ENCODE measurements at regions not wholly inside any gene's neighbourhood (a gene's known extent, or its start where the extent isn't known, plus 50 kb on each side); places are given as distances from the start of the nearest gene placed in this dataset.

GRCh38 chr1:177891809-177892208 is 78.0 kb downstream of the SEC16B start:
- intact Hi-C loops (cut with micrococcal nuclease; ENCODE audit: unreplicated experiment): no loop called here
- POLR2A ChIA-PET: no interaction called here
- no TSS peak for BruUV-seq (replicated peaks)

GRCh38 chr1:177890479-177890878 is 79.4 kb downstream of the SEC16B start:
- ChIA-PET CTCF (no interaction called here), POLR2A (no interaction called here)
- Histone ChIP-seq H3K36me3 (ENCODE audit: control insufficient read depth, insufficient read depth, low read length) (no peaks in the 10 kb centered on the region), H3K27me3 (ENCODE audit: control insufficient read depth, insufficient read depth, low read length) (no peaks in the 10 kb centered on the region), H3K27ac (ENCODE audit: low read length) (no peak overlapping the region), H3K4me3 (ENCODE audit: low read depth in 2 of 2, low read length in 2 of 2) (no peak overlapping the region), H3K9me3 (ENCODE audit: control insufficient read depth, insufficient read depth, low read depth, low read length) (no peaks in the 10 kb centered on the region), H3K4me1 (ENCODE audit: control insufficient read depth, insufficient read depth, low read length) (no peaks in the 10 kb centered on the region)
- DNase-seq (ENCODE audit: low read depth, low spot score): no peak
- in situ Hi-C loops (cut with HindIII; ENCODE audit: low pct_unique_long_range_greater_than_20kb, low sequenced_read_pairs): no loop called here
- no peak for ATAC-seq
- intact Hi-C loops (cut with micrococcal nuclease; ENCODE audit: unreplicated experiment): no loop called here
- no peak for TF ChIP-seq POLR2AphosphoS5 (IDR thresholded peaks at IDR 0.05; ENCODE audit: low read depth, low read length)
- no peak for TF ChIP-seq REST (IDR thresholded peaks at IDR 0.05; ENCODE audit: insufficient read depth in 1 of 2, low read depth in 2 of 2, low read length in 1 of 2)
- TF ChIP-seq CTCF (IDR thresholded peaks at IDR 0.05): no peak
- no peak for TF ChIP-seq SIN3A (IDR thresholded peaks at IDR 0.05; ENCODE audit: borderline replicate concordance, insufficient read depth, low read depth, low read length)
- TF ChIP-seq TCF7L2 (IDR thresholded peaks at IDR 0.05; ENCODE audit: low read depth, low read length): no peak
- no TSS peak for BruUV-seq (replicated peaks)

More at GRCh38 chr1:177891809-177892208, 78.0 kb downstream of the SEC16B start:
- in situ Hi-C loops (cut with HindIII; ENCODE audit: low pct_unique_long_range_greater_than_20kb, low sequenced_read_pairs): no loop called here
- no peaks in the 10 kb centered on the region for H3K27me3 ChIP-seq (ENCODE audit: control insufficient read depth, insufficient read depth, low read length)
- no peak for DNase-seq (ENCODE audit: low read depth, low spot score)
- H3K9me3 ChIP-seq (ENCODE audit: control insufficient read depth, insufficient read depth, low read depth, low read length): no peaks in the 10 kb centered on the region
- no peak overlapping the region for H3K27ac ChIP-seq (ENCODE audit: low read length)
- H3K36me3 ChIP-seq (ENCODE audit: control insufficient read depth, insufficient read depth, low read length): no peaks in the 10 kb centered on the region
- no peak overlapping the region for H3K4me3 ChIP-seq (ENCODE audit: low read depth in 2 of 2, low read length in 2 of 2)
- CTCF ChIA-PET: no interaction called here
- no peak for TF ChIP-seq TCF7L2 (IDR thresholded peaks at IDR 0.05; ENCODE audit: low read depth, low read length)
- TF ChIP-seq POLR2AphosphoS5 (IDR thresholded peaks at IDR 0.05; ENCODE audit: low read depth, low read length): no peak
- no peak for TF ChIP-seq CTCF (IDR thresholded peaks at IDR 0.05)
- no peak for TF ChIP-seq SIN3A (IDR thresholded peaks at IDR 0.05; ENCODE audit: borderline replicate concordance, insufficient read depth, low read depth, low read length)
- TF ChIP-seq REST (IDR thresholded peaks at IDR 0.05; ENCODE audit: insufficient read depth in 1 of 2, low read depth in 2 of 2, low read length in 1 of 2): no peak
- no peak for ATAC-seq
- no peaks in the 10 kb centered on the region for H3K4me1 ChIP-seq (ENCODE audit: control insufficient read depth, insufficient read depth, low read length)

Data from Panc1 (cell line).